ENCODE measurements at regions not wholly inside any gene's neighbourhood (a gene's known extent, or its start where the extent isn't known, plus 50 kb on each side); places are given as distances from the start of the nearest gene placed in this dataset.

- TF ChIP-seq, protein P1, sequence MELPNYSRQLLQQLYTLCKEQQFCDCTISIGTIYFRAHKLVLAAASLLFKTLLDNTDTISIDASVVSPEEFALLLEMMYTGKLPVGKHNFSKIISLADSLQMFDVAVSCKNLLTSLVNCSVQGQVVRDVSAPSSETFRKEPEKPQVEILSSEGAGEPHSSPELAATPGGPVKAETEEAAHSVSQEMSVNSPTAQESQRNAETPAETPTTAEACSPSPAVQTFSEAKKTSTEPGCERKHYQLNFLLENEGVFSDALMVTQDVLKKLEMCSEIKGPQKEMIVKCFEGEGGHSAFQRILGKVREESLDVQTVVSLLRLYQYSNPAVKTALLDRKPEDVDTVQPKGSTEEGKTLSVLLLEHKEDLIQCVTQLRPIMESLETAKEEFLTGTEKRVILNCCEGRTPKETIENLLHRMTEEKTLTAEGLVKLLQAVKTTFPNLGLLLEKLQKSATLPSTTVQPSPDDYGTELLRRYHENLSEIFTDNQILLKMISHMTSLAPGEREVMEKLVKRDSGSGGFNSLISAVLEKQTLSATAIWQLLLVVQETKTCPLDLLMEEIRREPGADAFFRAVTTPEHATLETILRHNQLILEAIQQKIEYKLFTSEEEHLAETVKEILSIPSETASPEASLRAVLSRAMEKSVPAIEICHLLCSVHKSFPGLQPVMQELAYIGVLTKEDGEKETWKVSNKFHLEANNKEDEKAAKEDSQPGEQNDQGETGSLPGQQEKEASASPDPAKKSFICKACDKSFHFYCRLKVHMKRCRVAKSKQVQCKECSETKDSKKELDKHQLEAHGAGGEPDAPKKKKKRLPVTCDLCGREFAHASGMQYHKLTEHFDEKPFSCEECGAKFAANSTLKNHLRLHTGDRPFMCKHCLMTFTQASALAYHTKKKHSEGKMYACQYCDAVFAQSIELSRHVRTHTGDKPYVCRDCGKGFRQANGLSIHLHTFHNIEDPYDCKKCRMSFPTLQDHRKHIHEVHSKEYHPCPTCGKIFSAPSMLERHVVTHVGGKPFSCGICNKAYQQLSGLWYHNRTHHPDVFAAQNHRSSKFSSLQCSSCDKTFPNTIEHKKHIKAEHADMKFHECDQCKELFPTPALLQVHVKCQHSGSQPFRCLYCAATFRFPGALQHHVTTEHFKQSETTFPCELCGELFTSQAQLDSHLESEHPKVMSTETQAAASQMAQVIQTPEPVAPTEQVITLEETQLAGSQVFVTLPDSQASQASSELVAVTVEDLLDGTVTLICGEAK (IDR thresholded peaks at IDR 0.05) = no peak
- TF ChIP-seq, protein P1 (CRISPR knock-in tag; IDR thresholded peaks at IDR 0.05) = no peak
- TF ChIP-seq FOXO4 (CRISPR knock-in tag; conservative IDR thresholded peaks at IDR 0.05) = no peak
- no peak for TF ChIP-seq ZNF816 (CRISPR knock-in tag; IDR thresholded peaks at IDR 0.05; ENCODE audit: borderline replicate concordance)
- TF ChIP-seq ZMYM2 (CRISPR knock-in tag; IDR thresholded peaks at IDR 0.05) = no peak
- no peak for TF ChIP-seq ZNF550 (CRISPR knock-in tag; IDR thresholded peaks at IDR 0.05; ENCODE audit: borderline replicate concordance)
- TF ChIP-seq ZNF407 (CRISPR knock-in tag; IDR thresholded peaks at IDR 0.05; ENCODE audit: not compliant biosample characterization) = no peak
Observed at GRCh38 chr4:74534936-74535335, 90.0 kb downstream of the AREG start (continued).
